OCI-M1 (cell line): ENCODE measurements at regions not wholly inside any gene's neighbourhood (a gene's known extent, or its start where the extent isn't known, plus 50 kb on each side); places are given as distances from the start of the nearest gene placed in this dataset.

Source experiments
- DNase-seq: peaks from one replicate; lab custom pipeline; 2025; lab: John Stamatoyannopoulos, UW

DNA sequence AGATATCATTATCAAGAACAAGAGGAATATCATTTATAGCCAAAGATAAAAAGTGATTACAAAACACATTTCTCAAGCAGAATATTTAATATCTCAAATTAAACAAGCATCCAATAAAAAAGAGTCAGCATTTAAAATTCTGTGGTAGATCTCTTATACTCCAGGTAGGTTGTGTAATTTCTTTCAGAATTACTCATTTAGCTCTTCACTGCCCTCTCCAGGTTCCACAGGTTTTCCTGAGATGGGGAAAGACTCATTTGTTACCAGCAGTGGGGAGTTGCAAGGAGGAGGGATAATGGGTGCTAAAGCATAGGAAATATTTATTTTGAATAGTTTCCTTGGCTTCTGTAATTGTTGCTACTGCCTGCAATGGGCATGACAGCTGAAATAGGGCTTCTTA, 83.1 kb upstream of the RASGRP1 start:
- DNase-seq = peak; percentile 18

DNA sequence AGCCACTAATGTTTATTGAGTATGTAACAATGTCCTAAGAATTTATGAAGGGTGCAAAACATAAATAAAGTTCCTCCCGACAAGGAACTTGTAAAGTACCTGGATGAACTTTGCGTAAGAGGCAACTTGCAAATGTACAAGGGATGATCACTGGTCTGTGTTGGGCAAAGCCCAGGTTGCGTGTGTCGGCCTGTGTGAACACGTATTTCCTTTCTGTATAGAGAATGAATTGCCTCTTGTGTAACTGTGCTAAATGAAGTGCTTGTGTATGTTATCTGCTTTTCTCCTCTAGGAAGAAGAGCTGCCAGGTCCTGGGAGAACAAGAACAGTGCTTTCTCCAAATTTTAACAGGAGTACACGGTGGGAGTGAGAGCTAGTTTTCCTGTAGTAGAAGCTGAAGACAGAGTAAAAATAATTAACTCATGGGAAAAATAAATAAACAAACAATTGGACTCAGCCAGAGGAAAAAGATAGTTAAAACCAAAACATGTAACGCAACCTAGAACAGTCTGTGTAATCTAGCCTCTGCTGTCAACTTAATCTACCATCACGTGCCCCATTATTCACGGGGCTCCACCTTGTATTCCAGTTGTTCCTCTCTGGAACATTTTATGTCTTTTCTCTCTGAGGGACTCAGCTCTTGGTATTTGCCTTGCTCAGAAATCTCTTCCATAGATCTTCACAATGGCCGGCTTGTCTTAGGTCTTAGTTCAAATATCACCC, 83.7 kb upstream of the RASGRP1 start:
- DNase-seq = no peak

DNA sequence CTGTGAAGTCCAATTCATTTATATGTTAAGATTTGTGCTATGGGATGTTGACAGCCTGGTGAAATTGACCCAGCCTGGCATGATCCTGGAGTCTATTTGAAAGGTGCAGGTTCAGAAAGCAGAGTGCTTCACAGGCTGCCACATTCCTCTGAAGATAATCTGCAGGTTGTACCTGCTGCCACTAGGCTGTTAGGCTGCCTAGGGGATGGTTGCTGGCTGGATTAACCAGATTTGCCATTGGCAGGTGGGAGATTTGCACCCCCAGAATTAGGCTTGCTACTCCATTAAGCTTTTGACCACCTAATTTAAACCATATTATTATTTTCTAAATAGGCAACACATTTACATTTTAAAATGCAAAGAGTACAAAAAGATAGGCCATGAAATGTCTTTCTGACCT, 85.8 kb upstream of the RASGRP1 start:
- DNase-seq = no peak

- peak; percentile 56 for DNase-seq
Measured at GRCh38 chr15:38650936-38651327, 86.3 kb upstream of the RASGRP1 start.

- DNase-seq = no peak
Measured at GRCh38 chr15:38651328-38652038, 86.9 kb upstream of the RASGRP1 start.

GRCh38 chr15:38652183-38652794, 87.7 kb upstream of the RASGRP1 start:
- no peak for DNase-seq

GRCh38 chr15:38652998-38653397, 88.4 kb upstream of the RASGRP1 start:
- no peak for DNase-seq

DNA sequence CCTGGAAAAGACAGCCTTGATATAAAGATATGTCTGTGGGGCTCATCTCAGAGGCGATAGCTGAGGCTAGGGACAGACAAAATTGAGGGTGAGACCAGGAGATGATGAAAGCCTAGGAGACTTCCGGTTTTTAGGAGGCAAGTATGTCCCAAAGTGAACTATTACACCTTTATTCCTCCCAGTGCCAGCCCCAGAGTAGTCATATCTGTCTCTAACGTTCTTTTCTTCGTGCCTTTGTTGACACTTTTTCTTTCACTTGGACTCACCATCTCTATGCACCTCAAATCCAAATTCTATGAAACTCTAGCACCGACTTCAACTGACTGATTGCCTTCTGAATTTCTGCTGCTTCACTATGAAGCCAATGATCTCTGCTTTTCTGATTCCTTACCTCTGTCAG, 93.8 kb upstream of the RASGRP1 start:
- no peak for DNase-seq

GRCh38 chr15:38660738-38661137, 96.1 kb upstream of the RASGRP1 start:
- DNase-seq = no peak

DNA sequence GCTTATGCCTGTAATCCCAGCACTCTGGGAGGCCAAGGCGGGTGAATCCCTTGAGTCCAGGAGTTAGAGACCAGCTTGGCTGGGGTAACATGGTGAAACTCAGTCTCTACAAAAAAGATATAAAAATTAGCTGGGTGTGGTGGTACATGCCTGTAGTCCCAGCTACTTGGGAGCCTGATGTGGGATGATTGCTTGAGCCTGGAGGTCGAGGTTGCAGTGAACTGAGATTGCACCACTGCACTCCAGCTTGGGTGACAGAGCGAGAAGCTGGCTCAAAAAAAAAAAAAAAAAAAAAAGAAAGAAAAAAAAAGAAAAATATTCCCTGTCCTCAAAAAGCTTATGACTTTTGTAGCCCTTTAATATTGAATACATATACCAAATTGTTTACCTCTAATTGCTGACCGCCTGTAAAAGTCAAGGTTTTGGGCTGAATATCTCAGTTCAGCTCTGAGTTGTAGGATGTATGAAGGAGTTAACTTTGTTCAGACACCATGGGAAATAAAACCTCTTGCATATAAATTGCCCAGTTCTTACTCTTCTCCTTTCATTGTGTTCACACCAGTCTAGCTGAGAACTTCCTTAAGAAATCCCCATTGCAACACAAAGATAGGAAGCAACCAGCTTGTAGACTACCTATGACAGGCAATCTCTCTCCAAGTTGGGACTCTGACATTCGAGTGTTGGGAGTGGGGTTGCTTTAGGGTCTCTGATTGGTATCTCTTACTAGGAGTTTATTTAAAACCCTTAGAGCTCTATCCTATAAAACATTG, 97.6 kb upstream of the RASGRP1 start:
- DNase-seq = no peak

DNA sequence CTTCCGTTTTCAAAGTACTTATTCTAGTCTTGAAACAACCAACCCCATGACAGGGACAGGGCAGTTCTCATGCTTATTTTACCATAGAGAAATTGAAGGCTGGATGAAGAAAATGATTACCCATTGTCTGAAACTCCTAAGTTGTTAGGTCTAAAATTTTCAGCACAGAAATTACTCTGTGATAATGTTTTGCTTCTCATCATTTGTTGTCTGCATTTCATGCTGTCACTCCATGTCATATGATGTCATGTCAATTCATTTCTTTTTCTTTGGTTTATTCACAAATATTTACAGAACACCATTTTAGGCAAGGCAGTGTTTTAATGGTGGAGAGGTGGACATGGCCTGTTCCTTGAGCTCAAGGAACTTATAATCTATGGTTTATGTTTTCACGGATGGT, 98.2 kb upstream of the RASGRP1 start:
- no peak for DNase-seq

- DNase-seq = no peak
Measured at GRCh38 chr15:38665586-38666305, 101.1 kb upstream of the RASGRP1 start.

DNA sequence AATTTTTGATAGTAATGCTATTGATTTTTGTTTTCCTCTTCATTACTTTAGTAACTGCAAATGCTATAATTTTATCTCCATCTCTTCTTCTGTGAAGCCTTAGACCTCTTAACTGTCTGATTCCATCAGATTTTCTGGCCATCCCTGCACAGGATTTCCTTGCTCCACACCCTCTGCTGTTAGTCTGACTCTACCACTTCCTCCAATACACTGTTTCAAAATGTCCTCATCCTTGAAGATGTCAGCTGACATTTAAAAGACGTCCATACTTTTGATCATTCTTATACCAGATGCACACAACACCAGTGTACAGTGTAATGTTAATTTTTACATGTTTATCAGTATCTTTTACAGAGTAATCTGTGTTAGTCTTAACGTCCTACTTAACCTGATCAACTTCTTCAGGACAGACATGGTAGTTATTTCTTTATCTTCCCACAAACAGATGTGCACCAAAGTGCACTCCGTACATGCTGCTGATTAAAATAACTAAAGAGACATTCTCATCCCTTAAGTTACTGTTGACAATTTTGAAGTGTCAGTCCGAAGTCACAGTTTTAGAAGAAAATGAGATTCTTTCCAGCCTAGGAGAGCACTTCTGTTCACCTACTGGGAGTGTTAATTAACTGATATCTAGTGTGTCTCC, 102.4 kb upstream of the RASGRP1 start:
- no peak for DNase-seq

- no peak for DNase-seq
Measured at GRCh38 chr15:38667890-38668850, 103.6 kb upstream of the RASGRP1 start.

DNA sequence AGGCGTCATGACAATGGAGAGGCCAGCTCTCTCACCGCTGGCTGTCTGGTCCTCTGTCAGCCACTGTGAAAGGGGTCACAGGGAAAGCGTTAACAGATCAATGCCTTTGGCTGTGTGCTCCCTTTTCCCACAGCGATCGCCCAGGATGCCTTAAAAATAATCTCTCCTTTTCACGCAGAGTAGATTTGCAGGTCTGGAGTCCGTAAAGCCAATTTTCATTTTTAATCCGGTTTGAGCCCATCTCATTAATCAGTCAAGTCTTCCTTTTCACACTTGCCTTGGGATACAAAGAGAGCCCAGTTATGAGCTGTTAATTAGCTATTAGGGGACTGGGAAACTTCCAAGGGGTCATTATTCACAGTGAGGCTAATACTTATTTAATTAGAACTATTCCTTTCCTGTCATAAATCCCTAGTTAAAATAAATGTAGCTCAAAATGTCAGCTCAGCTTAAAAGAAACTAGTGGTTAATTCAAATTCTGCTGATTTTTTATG, 104.3 kb upstream of the RASGRP1 start:
- no peak for DNase-seq

DNA sequence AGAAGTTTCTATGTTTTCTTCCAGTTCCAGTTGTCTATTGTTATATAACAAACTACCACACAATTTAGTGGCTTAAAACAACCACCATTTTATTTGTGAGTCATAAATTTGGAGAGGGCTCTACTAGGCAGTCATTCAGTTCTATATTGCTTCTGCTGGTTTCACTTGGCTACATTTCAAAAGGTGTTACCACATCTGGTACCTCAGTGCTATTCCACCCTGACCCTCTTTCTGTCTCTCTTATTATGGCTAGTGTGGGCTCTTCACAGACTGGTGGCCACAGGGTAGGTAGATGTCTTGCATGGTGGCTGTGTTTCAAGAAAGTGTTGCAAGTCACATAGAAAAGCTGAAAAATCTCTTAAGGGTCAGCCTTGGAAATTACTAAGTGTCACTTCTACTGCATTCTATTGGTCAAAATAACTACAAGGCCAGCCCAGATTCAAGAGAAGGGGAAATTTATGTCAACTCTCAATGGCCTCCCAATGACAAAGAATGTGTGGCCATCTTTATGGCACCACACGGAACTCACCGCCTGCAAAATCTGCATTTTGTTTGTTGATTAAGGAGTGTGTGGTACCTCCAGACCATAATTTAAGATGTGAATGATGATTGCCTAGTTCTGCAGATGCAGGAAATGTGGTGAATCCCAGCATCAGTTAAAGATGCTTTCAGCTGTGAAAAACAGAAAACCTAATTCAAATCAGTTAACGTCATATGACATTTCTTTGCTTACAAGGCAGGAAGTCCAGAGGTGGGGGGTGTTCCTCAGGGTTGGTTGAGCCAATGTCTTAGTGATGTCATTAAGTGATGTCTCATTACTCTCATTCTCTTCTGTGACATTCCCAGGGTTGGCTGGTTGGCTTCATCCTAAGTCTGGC, 105.8 kb upstream of the RASGRP1 start:
- DNase-seq = no peak

DNA sequence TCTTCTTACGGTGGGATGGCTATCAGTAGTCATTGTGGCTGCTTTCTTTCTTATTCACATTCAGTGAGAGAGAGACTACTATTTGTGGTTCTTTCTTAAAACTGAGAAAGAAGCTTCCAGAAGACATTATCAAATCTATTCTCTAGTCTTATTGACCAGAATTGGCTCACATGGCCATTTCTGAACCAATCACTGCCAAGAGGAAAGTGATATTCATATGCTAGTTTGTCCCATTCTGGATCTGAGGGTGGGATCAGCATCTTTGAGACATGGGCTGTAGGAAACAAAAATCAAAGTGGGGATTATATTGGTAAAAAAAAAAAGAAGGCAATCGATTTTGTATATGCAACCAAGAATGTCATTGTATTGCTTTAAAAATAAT, 106.4 kb upstream of the RASGRP1 start:
- no peak for DNase-seq

GRCh38 chr15:38671675-38672254, 107.2 kb upstream of the RASGRP1 start:
- no peak for DNase-seq

- DNase-seq = no peak
Measured at GRCh38 chr15:38672273-38672672, 107.7 kb upstream of the RASGRP1 start.
